ENCODE measurements at regions not wholly inside any gene's neighbourhood (a gene's known extent, or its start where the extent isn't known, plus 50 kb on each side); places are given as distances from the start of the nearest gene placed in this dataset.
A peak's percentile ranks its signal among the peaks of the same experiment; 100 is the strongest.

DNA sequence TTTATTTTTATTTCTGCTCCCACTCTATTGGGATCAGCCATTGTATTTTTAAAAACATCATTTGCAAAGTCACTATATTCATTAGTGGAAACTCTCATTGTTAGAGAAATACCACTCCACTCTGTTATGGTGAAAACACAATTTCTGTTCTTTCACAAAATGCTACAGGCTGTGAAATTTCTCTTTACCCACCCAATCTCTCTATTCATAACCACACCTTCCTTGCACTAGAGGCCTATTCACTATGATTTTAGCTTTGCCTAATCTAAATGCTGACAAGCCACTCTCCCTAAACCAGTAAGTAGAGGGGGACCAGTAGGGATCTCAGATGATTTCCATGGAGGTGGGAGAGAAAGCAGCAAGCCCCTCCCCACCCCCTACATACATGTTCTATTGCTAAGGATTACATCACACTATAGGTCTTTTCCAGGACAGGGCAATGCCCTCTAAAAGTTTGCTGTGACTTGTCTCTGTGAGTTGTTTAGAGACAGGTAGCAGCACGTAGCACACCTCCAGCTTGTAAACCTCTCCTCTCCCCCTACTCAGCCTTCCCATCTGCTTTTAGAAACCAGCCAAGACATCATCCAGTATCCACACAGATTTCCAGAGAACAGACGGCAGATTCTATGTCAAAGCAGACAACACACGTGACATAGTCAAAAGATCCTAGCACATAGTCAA lies 58.3 kb upstream of the PPP1R3C start:
- no peak for DNase-seq

- no peak for DNase-seq
Measured at GRCh38 chr10:91690412-91690811, 57.5 kb upstream of the PPP1R3C start.

GRCh38 chr10:91689731-91690168 lies 56.9 kb upstream of the PPP1R3C start:
- DNase-seq, result peak; percentile 10

DNA sequence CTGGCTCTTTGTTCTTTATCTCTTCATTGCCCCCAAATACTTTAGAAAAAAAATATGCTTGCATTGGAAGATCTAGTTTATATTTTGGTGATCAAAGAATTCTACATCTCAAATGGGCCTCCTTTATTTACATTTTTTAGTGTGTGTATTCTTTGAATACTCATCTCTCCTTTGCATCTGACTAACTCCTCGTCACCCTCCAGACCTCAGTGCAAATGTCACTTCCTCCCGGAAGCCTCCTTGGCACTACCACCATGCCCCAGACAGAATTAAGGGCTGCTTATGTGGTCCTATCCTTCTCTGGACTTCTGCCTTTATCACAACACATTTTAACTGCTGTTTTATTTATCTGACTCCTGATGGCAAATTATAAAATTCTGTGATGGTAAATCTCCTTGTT lies 52.0 kb upstream of the PPP1R3C start:
- DNase-seq, result no peak

- no peak for DNase-seq
Measured at GRCh38 chr10:91683975-91684374, 51.1 kb upstream of the PPP1R3C start.

DNA sequence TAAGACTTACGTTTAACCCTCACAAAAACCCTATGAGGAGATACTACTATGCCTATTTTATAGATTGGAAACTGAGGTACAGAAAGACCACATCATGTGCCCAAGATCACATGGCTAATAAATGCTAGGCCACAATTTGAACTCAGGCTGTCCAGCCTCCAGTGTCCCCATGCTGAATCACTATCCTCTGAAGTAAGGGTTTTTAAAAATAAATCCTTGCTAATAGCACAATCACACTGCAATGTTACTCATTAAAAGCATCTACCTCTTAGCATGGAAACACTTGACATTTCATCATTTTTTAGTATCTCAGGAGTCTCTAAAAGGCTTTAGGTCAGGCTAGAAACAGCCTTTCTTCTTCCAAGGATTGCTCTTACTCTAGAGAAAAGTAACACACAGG lies 50.0 kb upstream of the PPP1R3C start:
- no peak for DNase-seq

Measured in hindlimb muscle (tissue), 1 donor.